Tibial nerve (tissue), 3 donors: ENCODE measurements at regions not wholly inside any gene's neighbourhood (a gene's known extent, or its start where the extent isn't known, plus 50 kb on each side); places are given as distances from the start of the nearest gene placed in this dataset.

Source experiments
- CTCF ChIP-seq, 5 experiments: fragments of 200-600 bp in 3 of 5; fragments of 450-650 bp in 2 of 5; sonication (generic) in 3 of 5; IDR thresholded peaks; one replicate each; pipeline ENCODE4 v1.5.1; 2016 to 2019; ENCODE audit warnings: antibody characterized with exemption in 5 of 5, mild to moderate bottlenecking in 3 of 5, moderate library complexity in 2 of 5
- POLR2A ChIP-seq, 2 donors: fragments of 450-650 bp; IDR thresholded peaks; one replicate each; pipeline ENCODE4 v1.6.1; 2017; ENCODE audit warnings: antibody characterized with exemption in 2 of 2, mild to moderate bottlenecking in 2 of 2, moderate library complexity in 2 of 2

GRCh38 chr3:166118049-166118448 is 280.8 kb upstream of the BCHE start:
- TF ChIP-seq CTCF (IDR thresholded peaks at IDR 0.05) (no peak), POLR2A (IDR thresholded peaks at IDR 0.05) (no peak)
